ENCODE measurements at regions not wholly inside any gene's neighbourhood (a gene's known extent, or its start where the extent isn't known, plus 50 kb on each side); places are given as distances from the start of the nearest gene placed in this dataset.
A peak's percentile ranks its signal among the peaks of the same experiment; 100 is the strongest.

DNA sequence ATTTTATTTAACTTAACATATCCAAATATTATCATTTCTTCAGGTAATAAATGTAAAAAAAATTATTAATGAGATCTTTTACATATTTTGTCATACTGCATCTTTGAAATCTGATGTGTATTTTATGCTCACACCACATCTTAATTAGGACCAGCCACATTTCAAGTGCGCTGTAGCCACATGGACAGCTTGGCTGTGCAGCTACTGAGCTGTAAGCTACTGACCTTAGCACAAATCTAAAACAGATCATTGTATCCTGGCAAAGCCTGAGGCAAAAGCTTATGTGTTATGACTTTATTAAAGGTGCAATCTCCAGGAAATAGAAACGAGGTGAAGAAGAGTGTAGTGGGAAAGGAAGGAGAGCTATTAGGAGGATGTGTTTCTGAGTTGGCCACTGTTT, 126.7 kb upstream of the UBE2E2 start:
- no peak for DNase-seq (ENCODE audit: low spot score in 2 of 2)
- Mint-ChIP-seq H3K36me3 (no peaks in the 10 kb centered on the region), H3K9me3 (peaks cover 0 to 1% of the 10 kb centered on the region in 2 donors), H3K27ac (no peak overlapping the region)
- no peak for ATAC-seq

DNA sequence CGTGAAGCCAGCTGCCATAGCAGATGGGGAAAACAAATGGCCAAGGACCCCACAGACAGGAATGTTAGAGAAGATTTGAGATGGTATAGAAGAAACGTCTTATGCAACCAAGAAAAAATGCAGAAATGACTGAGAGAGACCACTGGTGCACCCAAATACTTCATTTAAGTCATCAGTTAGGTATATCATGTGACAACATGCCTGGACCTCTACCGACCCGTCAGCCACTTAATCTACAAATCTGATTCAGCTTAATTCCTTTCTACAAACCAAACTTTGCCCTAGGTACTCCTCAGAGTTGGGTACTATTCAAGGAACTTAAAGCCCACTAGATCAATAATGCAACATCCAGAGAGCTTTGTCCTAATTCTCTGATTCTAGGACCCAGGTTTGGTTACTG, 126.0 kb upstream of the UBE2E2 start:
- no peak overlapping the region for H3K27ac Mint-ChIP-seq
- H3K9me3 Mint-ChIP-seq, result no peaks in the 10 kb centered on the region
- ATAC-seq (no peak), DNase-seq (ENCODE audit: low spot score in 2 of 2) (no peak)
- no peaks in the 10 kb centered on the region for H3K36me3 Mint-ChIP-seq

DNA sequence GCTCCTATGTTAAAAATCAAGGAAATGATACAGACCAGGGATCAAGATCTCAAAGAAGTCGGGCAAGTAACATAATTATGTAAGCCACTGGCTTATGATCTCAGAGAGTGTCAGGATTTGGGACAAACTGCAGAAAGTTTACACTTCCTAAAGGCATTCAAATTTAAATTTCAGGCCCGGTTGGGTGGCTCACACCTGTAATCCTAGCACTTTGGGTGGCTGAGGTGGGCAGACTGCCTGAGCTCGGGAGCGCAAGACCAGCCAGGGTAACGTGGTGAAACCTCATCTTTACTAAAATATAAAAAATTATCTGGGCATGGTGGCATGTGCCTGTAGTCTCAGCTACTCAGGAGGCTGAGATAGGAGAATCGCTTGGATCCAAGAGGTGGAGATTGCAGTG, 124.4 kb upstream of the UBE2E2 start:
- Mint-ChIP-seq H3K36me3 (no peaks in the 10 kb centered on the region), H3K27ac (no peak overlapping the region), H3K9me3 (no peaks in the 10 kb centered on the region)
- ATAC-seq, result no peak
- DNase-seq (ENCODE audit: low spot score in 2 of 2), result no peak

DNA sequence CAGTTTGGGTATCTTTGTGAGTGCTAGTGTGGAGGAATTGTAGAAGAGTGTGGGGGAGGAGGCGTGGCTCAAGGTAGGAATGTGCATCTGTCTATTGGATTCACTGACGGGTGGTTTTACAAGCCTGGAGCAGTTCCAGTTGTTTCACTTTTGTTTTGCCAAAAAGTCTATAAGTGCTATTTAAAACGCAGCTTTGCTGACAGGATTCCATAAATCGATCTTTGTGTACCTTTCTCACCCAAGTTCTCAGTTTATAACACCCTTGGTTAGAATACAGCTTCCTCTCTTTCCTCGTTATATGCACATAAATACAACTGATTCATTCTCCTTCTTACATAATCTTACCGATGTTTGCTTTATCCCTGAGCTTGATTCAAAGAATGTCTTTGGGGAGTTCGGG, 123.2 kb upstream of the UBE2E2 start:
- H3K27ac Mint-ChIP-seq, result no peak overlapping the region
- ATAC-seq (no peak), DNase-seq (ENCODE audit: low spot score in 2 of 2) (no peak)
- H3K9me3 Mint-ChIP-seq, result no peaks in the 10 kb centered on the region
- no peaks in the 10 kb centered on the region for H3K36me3 Mint-ChIP-seq

DNA sequence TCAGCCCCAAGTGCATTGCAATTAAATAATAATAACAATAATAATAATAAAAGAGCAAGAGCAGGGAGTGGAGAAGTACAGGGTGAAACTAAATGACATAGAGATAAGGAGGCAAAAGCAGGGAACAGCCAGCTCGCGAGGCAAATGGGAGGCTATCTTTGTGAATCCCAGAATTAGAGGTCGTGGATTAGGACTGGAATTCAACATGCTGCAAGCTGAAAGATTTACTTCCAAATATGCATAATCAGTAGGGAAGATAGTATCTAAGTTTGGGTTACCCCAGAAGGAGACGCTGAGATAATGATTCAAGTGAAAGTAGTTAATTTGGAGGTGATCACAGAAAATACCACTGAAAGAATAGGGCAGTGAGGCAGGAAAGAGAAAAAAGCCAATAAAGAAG, 119.4 kb upstream of the UBE2E2 start:
- H3K27ac Mint-ChIP-seq, result no peak overlapping the region
- ATAC-seq (no peak), DNase-seq (ENCODE audit: low spot score in 2 of 2) (no peak)
- H3K9me3 Mint-ChIP-seq, result no peaks in the 10 kb centered on the region
- no peaks in the 10 kb centered on the region for H3K36me3 Mint-ChIP-seq

DNA sequence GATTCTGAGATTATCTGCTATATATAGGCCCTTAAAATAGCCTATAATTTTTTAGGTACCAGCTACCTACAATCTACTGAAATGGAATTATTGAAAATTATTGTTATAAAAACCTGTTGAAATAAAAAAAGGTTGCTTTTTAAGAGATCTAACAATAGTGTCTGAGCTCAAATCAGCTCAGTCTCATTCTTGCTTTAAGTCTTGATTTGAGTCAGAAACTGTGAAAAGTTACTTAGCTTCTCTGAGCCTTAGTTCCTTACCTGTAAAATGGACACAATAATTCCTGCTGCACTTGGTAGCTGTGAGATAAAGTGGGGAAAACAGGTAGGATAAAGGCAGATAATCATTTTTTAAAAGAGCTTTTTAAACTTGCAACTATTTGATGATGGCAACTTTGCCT, 118.8 kb upstream of the UBE2E2 start:
- Mint-ChIP-seq H3K27ac (no peak overlapping the region), H3K36me3 (no peaks in the 10 kb centered on the region), H3K9me3 (no peaks in the 10 kb centered on the region)
- ATAC-seq (no peak), DNase-seq (ENCODE audit: low spot score in 2 of 2) (no peak)

DNA sequence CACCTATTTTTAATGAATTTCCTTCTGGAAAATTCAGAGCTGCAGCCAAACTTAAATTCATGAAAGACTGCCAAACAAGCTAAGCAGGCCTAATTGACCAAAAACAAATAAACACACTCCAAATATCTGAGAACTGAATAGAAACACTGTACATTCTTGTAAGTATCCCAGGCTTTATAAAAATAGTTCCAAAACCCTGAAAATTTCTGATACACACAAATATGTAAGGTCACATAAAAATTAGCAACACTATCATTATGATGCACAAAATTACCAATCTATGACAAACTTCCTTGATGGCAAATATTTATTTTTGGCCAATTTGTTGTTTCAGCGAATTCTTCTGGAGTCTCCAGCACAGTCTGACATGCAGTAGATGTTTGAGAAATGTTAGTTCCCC, 117.9 kb upstream of the UBE2E2 start:
- Mint-ChIP-seq H3K36me3 (no peaks in the 10 kb centered on the region), H3K27ac (no peak overlapping the region), H3K9me3 (no peaks in the 10 kb centered on the region)
- ATAC-seq (no peak), DNase-seq (ENCODE audit: low spot score in 2 of 2) (no peak)

DNA sequence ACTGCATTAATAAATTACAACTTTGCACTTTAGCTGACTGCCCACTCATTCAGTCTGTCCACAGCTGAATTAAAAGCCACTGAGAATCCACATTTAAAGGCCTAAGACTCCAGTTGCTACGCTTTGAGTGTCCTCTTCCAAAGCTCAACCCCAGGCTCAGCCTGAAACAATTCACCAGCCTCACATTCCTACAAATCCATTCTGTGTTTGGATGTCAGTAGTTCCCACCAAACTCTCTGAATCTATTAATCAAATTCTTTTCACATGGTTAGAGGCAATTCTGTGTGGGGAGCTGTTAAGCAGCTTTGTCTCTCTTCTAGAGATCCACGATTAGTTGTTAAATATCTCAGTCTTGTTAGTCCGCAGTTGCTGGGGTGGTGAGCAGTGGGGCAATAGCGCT, 116.8 kb upstream of the UBE2E2 start:
- DNase-seq (ENCODE audit: low spot score in 2 of 2), result no peak
- ATAC-seq, result no peak
- Mint-ChIP-seq H3K36me3 (no peaks in the 10 kb centered on the region), H3K9me3 (no peaks in the 10 kb centered on the region), H3K27ac (no peak overlapping the region)

DNA sequence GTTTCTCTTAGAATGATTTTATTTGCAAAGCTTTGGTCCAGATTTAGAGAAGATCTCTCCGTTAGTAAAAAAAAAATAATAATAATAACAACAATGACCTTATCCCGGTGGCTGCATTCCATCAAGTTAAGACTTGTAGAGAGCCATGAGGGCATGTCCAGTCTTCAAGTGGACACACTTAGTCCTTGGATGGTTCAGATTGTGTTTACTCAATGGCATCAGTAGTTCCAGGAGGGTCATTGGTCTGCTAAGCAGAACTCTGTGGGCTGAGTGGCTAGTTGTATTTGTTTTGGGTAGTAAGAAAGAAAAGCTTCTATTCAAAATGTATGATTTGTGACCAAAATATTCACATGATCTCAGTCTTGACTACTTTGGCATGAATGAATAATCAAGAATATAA, 116.3 kb upstream of the UBE2E2 start:
- Mint-ChIP-seq H3K27ac (no peak overlapping the region), H3K9me3 (no peaks in the 10 kb centered on the region), H3K36me3 (no peaks in the 10 kb centered on the region)
- DNase-seq (ENCODE audit: low spot score in 2 of 2) (no peak), ATAC-seq (no peak)

DNA sequence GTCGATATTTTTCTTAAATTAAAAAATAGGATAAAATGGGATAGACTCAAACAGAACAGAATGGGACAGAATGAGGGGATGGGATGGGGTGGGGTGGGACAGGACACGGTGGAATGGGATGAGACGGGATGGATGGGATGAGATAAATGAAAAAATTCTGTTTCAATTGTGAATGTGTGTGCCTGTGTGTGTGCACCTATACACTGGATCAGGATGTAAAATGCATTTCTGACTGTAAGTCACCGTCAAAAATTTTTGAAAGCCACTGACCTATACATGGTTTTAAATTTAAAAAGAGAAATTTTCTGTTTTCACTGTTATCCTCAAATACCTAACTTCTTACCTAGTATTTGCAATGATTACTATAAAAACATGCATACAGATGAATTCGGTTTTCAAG, 108.7 kb upstream of the UBE2E2 start:
- DNase-seq (ENCODE audit: low spot score in 2 of 2), result no peak
- no peak overlapping the region for H3K27ac Mint-ChIP-seq
- peaks cover 0 to 4% of the 10 kb centered on the region in 2 donors for H3K36me3 Mint-ChIP-seq
- no peak for ATAC-seq
- H3K9me3 Mint-ChIP-seq, result no peaks in the 10 kb centered on the region

DNA sequence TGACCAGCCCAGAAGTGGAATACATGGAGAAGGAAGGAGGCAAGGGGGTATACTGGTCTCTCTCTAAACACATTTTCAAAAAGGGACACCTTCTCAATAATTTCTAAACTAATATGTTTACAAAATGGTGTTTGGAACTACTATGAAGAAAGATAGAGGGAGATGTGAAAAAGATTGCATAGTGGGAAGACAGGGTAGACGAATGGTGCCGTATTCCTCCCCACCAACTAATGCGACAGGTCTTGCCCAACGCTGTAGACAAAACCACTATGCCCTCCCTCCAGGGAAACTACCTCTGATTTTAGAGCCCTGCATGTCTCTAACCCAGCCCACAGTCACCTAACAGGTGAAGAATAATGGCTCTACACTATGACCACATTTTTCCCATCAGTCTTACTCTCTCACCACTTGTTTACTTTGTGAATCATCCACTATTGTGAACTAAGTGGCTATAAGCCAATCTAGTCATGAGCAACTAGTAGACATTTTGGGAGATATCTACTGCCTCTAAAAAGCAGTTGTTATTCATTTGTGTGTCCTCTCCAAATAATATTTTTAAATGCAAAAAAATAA, 108.2 kb upstream of the UBE2E2 start:
- peak in 1 of 2 donors; percentile 53 for ATAC-seq
- Mint-ChIP-seq H3K27ac (no peak overlapping the region), H3K36me3 (peaks cover 0 to 4% of the 10 kb centered on the region in 2 donors), H3K9me3 (no peaks in the 10 kb centered on the region)
- no peak for DNase-seq (ENCODE audit: low spot score in 2 of 2)

DNA sequence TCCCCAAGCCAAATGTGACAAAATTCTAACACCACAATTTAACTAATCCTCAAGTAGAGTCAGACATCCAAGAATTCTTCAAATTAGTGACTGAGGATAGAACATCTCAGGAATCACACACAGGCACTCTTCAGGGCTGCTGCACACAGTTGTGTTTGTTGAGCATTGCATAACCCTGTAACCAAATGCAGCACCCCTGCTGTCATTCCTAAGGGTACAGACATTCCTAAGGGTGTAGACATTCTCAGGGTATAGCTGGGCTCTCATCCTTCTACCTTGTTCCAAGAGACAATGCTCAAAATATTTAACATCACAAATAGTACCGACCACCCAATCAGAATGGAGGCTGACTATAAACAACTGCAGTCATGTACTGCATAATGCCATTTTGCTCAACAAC, 107.1 kb upstream of the UBE2E2 start:
- no peak for ATAC-seq
- Mint-ChIP-seq H3K36me3 (peaks cover 0 to 4% of the 10 kb centered on the region in 2 donors), H3K27ac (no peak overlapping the region), H3K9me3 (no peaks in the 10 kb centered on the region)
- no peak for DNase-seq (ENCODE audit: low spot score in 2 of 2)

DNA sequence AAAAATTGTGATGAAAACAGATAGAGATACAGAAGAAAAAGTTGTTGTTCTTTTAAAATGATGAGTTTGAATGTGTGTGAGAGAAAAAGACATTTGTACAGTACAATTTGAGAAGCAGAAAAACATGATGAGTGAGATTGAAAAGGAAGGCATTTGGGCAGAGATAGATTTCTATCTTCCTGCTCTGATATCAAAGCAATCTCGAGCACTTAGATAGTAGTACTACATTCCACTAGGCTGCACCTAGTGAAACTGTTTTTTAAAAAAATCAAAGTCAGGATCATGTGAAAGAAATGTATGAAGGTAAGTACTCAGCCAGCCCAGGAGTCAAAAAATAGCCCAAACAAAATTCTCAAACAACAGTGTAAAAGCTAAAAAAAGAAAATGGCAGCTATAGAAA, 104.1 kb upstream of the UBE2E2 start:
- no peaks in the 10 kb centered on the region for H3K36me3 Mint-ChIP-seq
- H3K9me3 Mint-ChIP-seq, result no peaks in the 10 kb centered on the region
- H3K27ac Mint-ChIP-seq, result no peak overlapping the region
- DNase-seq (ENCODE audit: low spot score in 2 of 2), result no peak
- no peak for ATAC-seq

DNA sequence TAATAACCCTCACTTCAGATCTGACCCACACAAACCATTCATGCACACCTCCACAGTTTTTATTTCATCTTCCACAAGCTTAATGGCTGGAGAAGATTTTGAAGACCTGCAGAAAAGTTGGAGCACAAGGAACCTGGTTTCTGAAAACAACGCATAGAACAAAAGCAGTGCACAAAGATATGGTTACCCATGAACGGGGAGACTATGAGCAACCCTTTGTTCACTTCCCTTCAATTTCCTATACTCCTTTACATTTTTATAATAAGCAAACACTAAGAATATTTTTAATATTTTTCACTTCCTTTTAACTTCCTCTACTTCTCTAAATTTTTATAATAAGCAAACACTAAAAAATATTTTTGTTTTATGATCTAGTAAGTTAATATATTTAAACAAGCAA, 103.5 kb upstream of the UBE2E2 start:
- ATAC-seq (no peak), DNase-seq (ENCODE audit: low spot score in 2 of 2) (no peak)
- no peak overlapping the region for H3K27ac Mint-ChIP-seq
- no peaks in the 10 kb centered on the region for H3K9me3 Mint-ChIP-seq
- no peaks in the 10 kb centered on the region for H3K36me3 Mint-ChIP-seq

DNA sequence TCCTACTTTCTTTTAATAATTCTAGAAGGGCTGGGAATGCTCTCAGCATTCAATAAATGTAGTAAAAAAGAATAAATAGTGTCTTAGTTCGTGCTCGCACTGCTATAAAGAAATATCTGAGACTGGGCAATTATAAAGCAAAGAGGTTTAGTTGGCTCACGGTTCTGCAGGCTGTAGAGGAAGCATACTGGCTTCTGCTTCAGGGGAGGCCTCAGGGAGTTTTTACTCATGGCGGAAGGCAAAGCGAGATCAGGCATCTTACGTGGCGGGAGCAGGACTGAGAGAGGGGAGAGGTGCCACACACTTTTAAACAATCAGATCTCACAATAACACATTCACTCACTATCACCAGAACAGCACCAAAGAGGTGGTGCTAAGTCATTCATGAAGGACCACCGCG, 103.0 kb upstream of the UBE2E2 start:
- ATAC-seq (no peak), DNase-seq (ENCODE audit: low spot score in 2 of 2) (no peak)
- no peak overlapping the region for H3K27ac Mint-ChIP-seq
- no peaks in the 10 kb centered on the region for H3K36me3 Mint-ChIP-seq
- no peaks in the 10 kb centered on the region for H3K9me3 Mint-ChIP-seq

DNA sequence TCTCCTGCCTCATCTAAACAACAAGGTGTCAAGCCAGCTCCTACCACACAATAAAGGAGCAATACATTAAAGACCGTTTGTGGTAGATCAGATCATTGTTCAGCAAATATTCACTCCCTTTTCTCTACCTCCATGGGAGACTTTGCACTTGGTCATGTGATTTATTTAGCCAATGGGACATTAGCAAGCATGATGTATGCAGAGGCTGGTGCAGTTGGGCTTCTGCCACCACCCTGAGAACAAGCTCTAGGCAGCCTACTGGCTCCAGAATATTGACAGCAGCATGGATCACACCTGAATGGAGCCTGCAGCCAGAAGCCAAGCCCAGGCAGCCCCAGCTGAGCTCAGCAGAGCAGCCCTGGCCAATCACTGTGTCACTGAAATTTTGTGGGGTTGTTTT, 99.4 kb upstream of the UBE2E2 start:
- H3K27ac Mint-ChIP-seq, result no peak overlapping the region
- ATAC-seq, result no peak

DNA sequence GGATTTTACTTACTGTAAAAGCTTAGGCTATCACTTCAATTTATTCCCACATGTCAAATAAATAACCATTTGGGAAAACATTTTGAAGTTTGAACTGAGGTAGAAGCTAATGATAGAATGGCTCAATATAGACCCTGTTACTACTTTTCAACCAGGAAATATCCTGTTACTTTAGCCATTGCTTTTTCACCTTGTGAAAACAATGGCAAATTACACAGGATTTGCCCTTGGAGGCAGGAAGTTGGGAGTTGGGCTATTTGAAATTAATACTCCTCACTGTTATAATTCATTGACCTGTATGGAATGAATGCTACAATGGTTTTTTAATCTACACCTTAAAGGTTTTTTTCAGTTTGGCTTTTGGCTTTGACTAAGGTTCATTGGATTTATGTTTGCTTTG, 98.1 kb upstream of the UBE2E2 start:
- DNase-seq (ENCODE audit: low spot score in 2 of 2), result no peak
- Mint-ChIP-seq H3K27ac (no peak overlapping the region), H3K9me3 (no peaks in the 10 kb centered on the region), H3K36me3 (no peaks in the 10 kb centered on the region)
- ATAC-seq, result no peak

More for the DNA sequence above, 99.4 kb upstream of the UBE2E2 start:
- H3K9me3 Mint-ChIP-seq, result no peaks in the 10 kb centered on the region
- no peaks in the 10 kb centered on the region for H3K36me3 Mint-ChIP-seq
- DNase-seq (ENCODE audit: low spot score in 2 of 2), result no peak

DNA sequence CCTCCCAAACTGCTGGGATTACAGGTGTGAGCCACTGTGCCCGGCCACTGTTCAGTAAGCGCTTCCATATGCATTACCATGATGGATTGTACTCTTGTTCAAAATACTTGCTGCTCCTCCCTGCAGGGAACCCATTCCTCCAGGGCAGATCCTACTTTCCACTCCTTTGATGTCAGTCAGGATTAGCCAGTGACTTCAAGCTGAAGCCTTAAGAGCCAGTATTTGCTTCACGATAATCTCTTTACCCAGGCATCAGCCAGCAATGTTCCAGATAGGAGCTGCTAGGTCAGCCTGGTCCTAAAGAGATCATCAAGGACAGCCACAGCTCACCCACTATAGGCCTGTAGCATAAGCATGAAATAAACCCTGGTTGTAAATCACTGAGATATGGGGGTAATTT, 96.5 kb upstream of the UBE2E2 start:
- H3K36me3 Mint-ChIP-seq, result no peaks in the 10 kb centered on the region
- H3K27ac Mint-ChIP-seq, result no peak overlapping the region
- DNase-seq (ENCODE audit: low spot score in 2 of 2) (no peak), ATAC-seq (no peak)
- no peaks in the 10 kb centered on the region for H3K9me3 Mint-ChIP-seq

DNA sequence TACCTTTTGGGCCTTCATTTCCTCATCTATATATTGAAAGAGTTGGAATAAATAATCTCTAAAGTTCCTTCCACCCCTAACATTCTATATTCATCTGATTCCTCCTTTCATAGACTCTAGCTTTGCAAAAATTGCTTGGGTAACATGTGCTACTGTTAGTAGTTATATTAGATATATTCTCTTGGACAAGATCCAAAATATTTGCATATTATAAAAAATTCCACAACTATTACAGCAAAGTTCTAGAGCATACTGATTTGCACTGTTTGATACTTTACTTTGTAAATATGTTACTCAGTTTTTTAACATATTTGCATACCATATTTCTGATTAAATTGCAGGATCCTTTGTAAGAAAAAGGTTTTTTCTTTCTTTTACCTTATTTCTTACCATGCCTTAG, 95.9 kb upstream of the UBE2E2 start:
- DNase-seq (ENCODE audit: low spot score in 2 of 2), result no peak
- H3K27ac Mint-ChIP-seq, result no peak overlapping the region
- no peaks in the 10 kb centered on the region for H3K9me3 Mint-ChIP-seq
- H3K36me3 Mint-ChIP-seq, result no peaks in the 10 kb centered on the region
- ATAC-seq, result no peak

Data from activated naive CD4-positive, alpha-beta T cell treated with anti-CD3 and anti-CD28 coated beads, Interleukin-2, amount 50 U/mL, for 72 hours (primary cell).